ENCODE measurements at regions not wholly inside any gene's neighbourhood (a gene's known extent, or its start where the extent isn't known, plus 50 kb on each side); places are given as distances from the start of the nearest gene placed in this dataset.
A peak's percentile ranks its signal among the peaks of the same experiment; 100 is the strongest.

- Mint-ChIP-seq H3K9me3 (peaks cover 15 to 18% of the 10 kb centered on the region in 2 donors), H3K27me3 (peaks cover 22% of the 10 kb centered on the region), H3K27ac (no peak overlapping the region), H3K4me1 (no peaks in the 10 kb centered on the region), H3K4me3 (no peak overlapping the region)
- DNase-seq (no peak), ATAC-seq (no peak)
Observed at GRCh38 chr16:65917466-65917865, 449.0 kb upstream of the CDH5 start.

GRCh38 chr16:65916995-65917394 lies 449.5 kb upstream of the CDH5 start:
- ATAC-seq (no peak), DNase-seq (no peak)
- Mint-ChIP-seq H3K27me3 (peaks cover 22% of the 10 kb centered on the region), H3K27ac (no peak overlapping the region), H3K4me3 (no peak overlapping the region), H3K4me1 (no peaks in the 10 kb centered on the region), H3K9me3 (peaks cover 15 to 18% of the 10 kb centered on the region in 2 donors)

- Mint-ChIP-seq H3K27ac (no peak overlapping the region), H3K9me3 (peaks cover 7 to 10% of the 10 kb centered on the region in 2 donors), H3K4me3 (no peak overlapping the region), H3K27me3 (no peaks in the 10 kb centered on the region), H3K4me1 (no peaks in the 10 kb centered on the region)
- no peak for DNase-seq
- ATAC-seq = no peak
Observed at GRCh38 chr16:65910291-65910690, 456.2 kb upstream of the CDH5 start.

- Mint-ChIP-seq H3K4me3 (no peak overlapping the region), H3K9me3 (peaks cover 7 to 10% of the 10 kb centered on the region in 2 donors), H3K4me1 (no peaks in the 10 kb centered on the region), H3K27ac (peak overlapping the region in 1 of 2 donors; percentile 19), H3K27me3 (no peaks in the 10 kb centered on the region)
- ATAC-seq (no peak), DNase-seq (no peak)
Observed at GRCh38 chr16:65909310-65910050, 457.0 kb upstream of the CDH5 start.

- Mint-ChIP-seq H3K9me3 (peaks cover 7 to 10% of the 10 kb centered on the region in 2 donors), H3K27ac (no peak overlapping the region), H3K27me3 (no peaks in the 10 kb centered on the region), H3K4me1 (no peaks in the 10 kb centered on the region), H3K4me3 (no peak overlapping the region)
- DNase-seq = no peak
- no peak for ATAC-seq
Observed at GRCh38 chr16:65908568-65908967, 457.9 kb upstream of the CDH5 start.

GRCh38 chr16:65905331-65905730 lies 461.2 kb upstream of the CDH5 start:
- Mint-ChIP-seq H3K9me3 (peaks cover 4 to 7% of the 10 kb centered on the region in 2 donors), H3K27ac (no peak overlapping the region), H3K4me1 (no peaks in the 10 kb centered on the region), H3K27me3 (no peaks in the 10 kb centered on the region), H3K4me3 (no peak overlapping the region)
- DNase-seq (no peak), ATAC-seq (no peak)

GRCh38 chr16:65896448-65897153 lies 469.9 kb upstream of the CDH5 start:
- no peak overlapping the region for H3K27ac Mint-ChIP-seq
- peaks cover 5 to 18% of the 10 kb centered on the region in 2 donors for H3K9me3 Mint-ChIP-seq
- ATAC-seq = no peak
- no peak for DNase-seq
- no peak overlapping the region for H3K4me3 Mint-ChIP-seq
- no peaks in the 10 kb centered on the region for H3K4me1 Mint-ChIP-seq
- no peaks in the 10 kb centered on the region for H3K27me3 Mint-ChIP-seq

GRCh38 chr16:65895906-65896305 lies 470.6 kb upstream of the CDH5 start:
- ATAC-seq (no peak), DNase-seq (no peak)
- Mint-ChIP-seq H3K9me3 (peaks cover 7 to 18% of the 10 kb centered on the region in 2 donors), H3K4me3 (no peak overlapping the region), H3K27ac (no peak overlapping the region), H3K27me3 (no peaks in the 10 kb centered on the region), H3K4me1 (no peaks in the 10 kb centered on the region)

- DNase-seq (no peak), ATAC-seq (no peak)
- Mint-ChIP-seq H3K9me3 (peaks cover 7 to 18% of the 10 kb centered on the region in 2 donors), H3K27me3 (no peaks in the 10 kb centered on the region), H3K4me1 (no peaks in the 10 kb centered on the region), H3K27ac (no peak overlapping the region), H3K4me3 (no peak overlapping the region)
Observed at GRCh38 chr16:65895486-65895885, 471.0 kb upstream of the CDH5 start.

GRCh38 chr16:65890203-65890602 lies 476.3 kb upstream of the CDH5 start:
- no peaks in the 10 kb centered on the region for H3K27me3 Mint-ChIP-seq
- no peak for DNase-seq
- H3K4me1 Mint-ChIP-seq = no peaks in the 10 kb centered on the region
- no peak overlapping the region for H3K27ac Mint-ChIP-seq
- no peak for ATAC-seq
- no peak overlapping the region for H3K4me3 Mint-ChIP-seq
- H3K9me3 Mint-ChIP-seq = peaks cover 4 to 7% of the 10 kb centered on the region in 2 donors

GRCh38 chr16:65889533-65889966 lies 476.9 kb upstream of the CDH5 start:
- H3K27me3 Mint-ChIP-seq = no peaks in the 10 kb centered on the region
- ATAC-seq (no peak), DNase-seq (no peak)
- no peaks in the 10 kb centered on the region for H3K4me1 Mint-ChIP-seq
- H3K4me3 Mint-ChIP-seq = no peak overlapping the region
- no peak overlapping the region for H3K27ac Mint-ChIP-seq
- peaks cover 0 to 7% of the 10 kb centered on the region in 2 donors for H3K9me3 Mint-ChIP-seq

GRCh38 chr16:65888201-65888600 lies 478.3 kb upstream of the CDH5 start:
- no peak for ATAC-seq
- Mint-ChIP-seq H3K27ac (no peak overlapping the region), H3K27me3 (no peaks in the 10 kb centered on the region), H3K4me3 (no peak overlapping the region), H3K4me1 (no peaks in the 10 kb centered on the region), H3K9me3 (peaks cover 0 to 7% of the 10 kb centered on the region in 2 donors)
- no peak for DNase-seq

- Mint-ChIP-seq H3K27ac (no peak overlapping the region), H3K9me3 (peaks cover 0 to 5% of the 10 kb centered on the region in 2 donors), H3K4me1 (no peaks in the 10 kb centered on the region), H3K4me3 (no peak overlapping the region), H3K27me3 (no peaks in the 10 kb centered on the region)
- DNase-seq (no peak), ATAC-seq (no peak)
Observed at GRCh38 chr16:65884018-65884417, 482.5 kb upstream of the CDH5 start.

GRCh38 chr16:65878347-65878746 lies 488.1 kb upstream of the CDH5 start:
- Mint-ChIP-seq H3K9me3 (peaks cover 0 to 5% of the 10 kb centered on the region in 2 donors), H3K4me3 (no peak overlapping the region), H3K4me1 (no peaks in the 10 kb centered on the region), H3K27ac (no peak overlapping the region), H3K27me3 (no peaks in the 10 kb centered on the region)
- DNase-seq = no peak
- ATAC-seq = no peak

- peaks cover 0 to 3% of the 10 kb centered on the region in 2 donors for H3K9me3 Mint-ChIP-seq
- H3K4me3 Mint-ChIP-seq = no peak overlapping the region
- no peaks in the 10 kb centered on the region for H3K27me3 Mint-ChIP-seq
- peak overlapping the region in 1 of 2 donors; percentile 78 for H3K27ac Mint-ChIP-seq
- ATAC-seq (no peak), DNase-seq (no peak)
- H3K4me1 Mint-ChIP-seq = no peaks in the 10 kb centered on the region
Observed at GRCh38 chr16:65876624-65877023, 489.9 kb upstream of the CDH5 start.

GRCh38 chr16:65876056-65876408 lies 490.5 kb upstream of the CDH5 start:
- DNase-seq (no peak), ATAC-seq (no peak)
- Mint-ChIP-seq H3K4me3 (no peak overlapping the region), H3K4me1 (no peaks in the 10 kb centered on the region), H3K27me3 (no peaks in the 10 kb centered on the region), H3K9me3 (no peaks in the 10 kb centered on the region), H3K27ac (no peak overlapping the region)

All from stimulated activated naive CD8-positive, alpha-beta T cell treated with anti-CD3 and anti-CD28 coated beads, Interleukin-15, amount 100 ng/mL, for 72 hours (primary cell).